HepG2 (cell line): ENCODE measurements at regions not wholly inside any gene's neighbourhood (a gene's known extent, or its start where the extent isn't known, plus 50 kb on each side); places are given as distances from the start of the nearest gene placed in this dataset.

Source experiments
- ATAC-seq: fragments of 200-7000 bp; cut with Tn5 transposase; 3 replicates; pipeline ENCODE4 v1.9.1; 2020; ENCODE audit warnings: mild to moderate bottlenecking, moderate library complexity
- BruUV-seq: library from RNA; stranded (reverse); fragments of 400-500 nt; replicated peaks from 2 replicates; lab custom pipeline; 2021; lab: Mats Ljungman, UMichigan
- CTCF ChIA-PET: fragments of 300-600 bp; formaldehyde crosslinking; extraction: SDS; loops from one replicate; lab custom pipeline; 2021; ENCODE audit warnings: low total read pairs, inconsistent platforms, low intra/inter-chr PET ratio; lab: Yijun Ruan, JAX
- POLR2A ChIA-PET: fragments of 350-600 bp; sonication (Branson Sonifier 250); formaldehyde crosslinking; loops from one replicate; lab custom pipeline; 2020; ENCODE audit warnings: antibody characterized with exemption, inconsistent platforms; lab: Yijun Ruan, JAX
- DNase-seq: peaks from one replicate; pipeline ENCODE4 v3.0.0-alpha.2; 2015; ENCODE audit warnings: low spot score
- FAIRE-seq: peaks from 3 replicates; lab custom pipeline; 2011; peaks lifted over from hg19 to GRCh38; lab: Jason Lieb, UNC
- H2AFZ ChIP-seq: one replicate; pipeline ENCODE4 v1.6.1; 2011; ENCODE audit warnings: low read length, inconsistent platforms
- H3K27ac ChIP-seq: fragments of 300-600 bp; 3 replicates; pipeline ENCODE4 v1.8.0; 2011; ENCODE audit warnings: mixed run types, mild to moderate bottlenecking, mixed read lengths, low read length, inconsistent platforms; ENCODE audit not compliant: insufficient read depth; ENCODE audit errors: extremely low read length
- H3K27me3 ChIP-seq, 2 experiments: fragments of 200-600 bp in 1 of 2; 2 replicates in 1 of 2; 3 replicates in 1 of 2; pipeline versions ENCODE4 v1.6.0 to v1.8.0; 2011; ENCODE audit warnings: low read length in 2 of 2, mild to moderate bottlenecking in 2 of 2, moderate library complexity in 2 of 2, inconsistent platforms in 1 of 2; ENCODE audit not compliant: insufficient read depth in 2 of 2, control insufficient read depth in 1 of 2
- H3K36me3 ChIP-seq, 2 experiments: fragments of 200-600 bp in 1 of 2; replicated peaks in 1 of 2; 2 replicates in 1 of 2; 3 replicates in 1 of 2; pipeline versions ENCODE4 v1.5.1 to v1.8.0; 2011; ENCODE audit warnings: low read length in 2 of 2, inconsistent platforms in 1 of 2; ENCODE audit not compliant: insufficient read depth in 2 of 2, control insufficient read depth in 1 of 2
- H3K4me1 ChIP-seq: 2 replicates; pipeline ENCODE4 v1.5.1; 2012; ENCODE audit warnings: low read length, inconsistent platforms; ENCODE audit not compliant: insufficient read depth
- H3K4me2 ChIP-seq: 2 replicates; pipeline ENCODE4 v1.6.0; 2011; ENCODE audit warnings: low read depth, low read length, inconsistent platforms
- H3K4me3 ChIP-seq, 3 experiments: fragments of 200-600 bp in 1 of 3; sonication (generic), shearing (Covaris generic) in 1 of 3; replicated peaks in 1 of 3; 2 replicates each; pipeline ENCODE4 v1.5.1; 2011 to 2016; ENCODE audit warnings: low read length in 3 of 3, inconsistent platforms in 2 of 3, low read depth in 2 of 3, mild to moderate bottlenecking in 2 of 3, control low read depth in 1 of 3, mixed read lengths in 1 of 3; ENCODE audit not compliant: insufficient read depth in 1 of 3
- H3K79me2 ChIP-seq: one replicate; pipeline ENCODE4 v1.6.1; 2011; ENCODE audit warnings: low read length, inconsistent platforms; ENCODE audit not compliant: insufficient read depth
- H3K9ac ChIP-seq: 2 replicates; pipeline ENCODE4 v1.6.0; 2011; ENCODE audit warnings: mild to moderate bottlenecking, low read depth, low read length, inconsistent platforms; ENCODE audit not compliant: insufficient read depth
- H3K9me3 ChIP-seq: 2 replicates; pipeline ENCODE4 v1.5.1; 2012; ENCODE audit warnings: mild to moderate bottlenecking, low read length
- H4K20me1 ChIP-seq: 2 replicates; pipeline ENCODE4 v1.6.0; 2011; ENCODE audit warnings: inconsistent platforms, mild to moderate bottlenecking, low read length, moderate library complexity; ENCODE audit not compliant: insufficient read depth
- AHR ChIP-seq: IDR thresholded peaks from 2 replicates; pipeline ENCODE4 v1.6.1; 2018; ENCODE audit warnings: missing genetic modification reagents, missing compliant biosample characterization
- ARNT ChIP-seq: fragments of 450-650 bp; IDR thresholded peaks from 2 replicates; pipeline ENCODE4 v1.6.1; 2017
- POLR2AphosphoS2 ChIP-seq: IDR thresholded peaks from 2 replicates; pipeline ENCODE4 v1.6.1; 2011; ENCODE audit warnings: low read depth, low read length, improper control_type of control experiment
- STAG1 ChIP-seq: sonication (generic); formaldehyde crosslinking; IDR thresholded peaks from 2 replicates; pipeline ENCODE4 v1.4.0; 2020; ENCODE audit warnings: missing genetic modification reagents
- TARDBP ChIP-seq: sonication (generic); formaldehyde crosslinking; IDR thresholded peaks from 2 replicates; pipeline ENCODE4 v1.8.0; 2022; ENCODE audit warnings: mild to moderate bottlenecking, missing genetic modification reagents
- ZNF652 ChIP-seq: IDR thresholded peaks from 2 replicates; pipeline ENCODE4 v1.6.1; 2016; ENCODE audit warnings: low read depth, borderline replicate concordance
- ZNF7 ChIP-seq: IDR thresholded peaks from 2 replicates; pipeline ENCODE4 v1.6.1; 2016; ENCODE audit warnings: missing biosample characterization, missing genetic modification reagents
- WGBS: methylation state at CpG from one replicate; pipeline ENCODE4 v1.1.6; 2017; ENCODE audit warnings: low lambda C conversion rate; 5-methylcytosine and 5-hydroxymethylcytosine counted together
- in situ Hi-C: cut with HindIII; loops from 2 replicates; pipeline ENCODE4 v1.10.0; 2017; ENCODE audit warnings: low pct_unique_long_range_greater_than_20kb; ENCODE audit not compliant: extremely low pct_ligation_motif_present
- intact Hi-C: fragments of 100-400 bp; cut with micrococcal nuclease; formaldehyde crosslinking; loops from one replicate; pipeline ENCODE4 v1.10.0; 2022; ENCODE audit not compliant: unreplicated experiment
- TF ChIP-seq, protein P1 (sequence below): sonication (generic); formaldehyde crosslinking; IDR thresholded peaks from 2 replicates; pipeline ENCODE4 v1.5.0; 2020; ENCODE audit warnings: mild to moderate bottlenecking, missing genetic modification reagents, moderate library complexity

GRCh38 chr1:94620345-94621031 lies 78.9 kb upstream of the F3 start:
- no peaks in the 10 kb centered on the region for H3K79me2 ChIP-seq
- no peak; the same call in 2 of the 3 replicates for ATAC-seq
- H4K20me1 ChIP-seq: no peaks in the 10 kb centered on the region
- no peaks in the 10 kb centered on the region for H3K9me3 ChIP-seq
- no peak for FAIRE-seq
- no peak for TF ChIP-seq POLR2AphosphoS2
- TF ChIP-seq, protein P1, sequence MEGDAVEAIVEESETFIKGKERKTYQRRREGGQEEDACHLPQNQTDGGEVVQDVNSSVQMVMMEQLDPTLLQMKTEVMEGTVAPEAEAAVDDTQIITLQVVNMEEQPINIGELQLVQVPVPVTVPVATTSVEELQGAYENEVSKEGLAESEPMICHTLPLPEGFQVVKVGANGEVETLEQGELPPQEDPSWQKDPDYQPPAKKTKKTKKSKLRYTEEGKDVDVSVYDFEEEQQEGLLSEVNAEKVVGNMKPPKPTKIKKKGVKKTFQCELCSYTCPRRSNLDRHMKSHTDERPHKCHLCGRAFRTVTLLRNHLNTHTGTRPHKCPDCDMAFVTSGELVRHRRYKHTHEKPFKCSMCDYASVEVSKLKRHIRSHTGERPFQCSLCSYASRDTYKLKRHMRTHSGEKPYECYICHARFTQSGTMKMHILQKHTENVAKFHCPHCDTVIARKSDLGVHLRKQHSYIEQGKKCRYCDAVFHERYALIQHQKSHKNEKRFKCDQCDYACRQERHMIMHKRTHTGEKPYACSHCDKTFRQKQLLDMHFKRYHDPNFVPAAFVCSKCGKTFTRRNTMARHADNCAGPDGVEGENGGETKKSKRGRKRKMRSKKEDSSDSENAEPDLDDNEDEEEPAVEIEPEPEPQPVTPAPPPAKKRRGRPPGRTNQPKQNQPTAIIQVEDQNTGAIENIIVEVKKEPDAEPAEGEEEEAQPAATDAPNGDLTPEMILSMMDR (CRISPR knock-in tag): peak; percentile 22
- TF ChIP-seq ZNF652 (CRISPR knock-in tag): no peak
- no peak for TF ChIP-seq TARDBP (CRISPR knock-in tag)
- TF ChIP-seq AHR: no peak
- TF ChIP-seq ARNT: no peak
- peak; percentile 21; the same call in 1 of the 2 replicates for TF ChIP-seq STAG1 (CRISPR knock-in tag)
- TF ChIP-seq ZNF7 (CRISPR knock-in tag): 0 out of 2 replicates have a peak, but pooled peaks have one; percentile 50
- TF ChIP-seq, all 625 proteins: peak for 3
- DNase-seq: no peak
- Histone ChIP-seq H3K4me2 (no peak overlapping the region), H3K4me1 (peaks cover 44% of the 10 kb centered on the region), H3K9ac (no peak overlapping the region), H3K4me3 (no peak overlapping the region), H3K27ac (no peak overlapping the region), H3K27me3 (peaks cover 2 to 16% of the 10 kb centered on the region in 2 experiments; a peak in 3 of 5 replicates), H3K36me3 (no peaks in the 10 kb centered on the region), H2AFZ (no peak overlapping the region)
- in situ Hi-C loops (no loop called here), intact Hi-C loops (no loop called here)
- 59% methylated on average over 9 of the region's 10 CpGs for WGBS
- CTCF ChIA-PET: no interaction called here
- POLR2A ChIA-PET: no interaction called here
- BruUV-seq: no TSS peak
